ENCODE measurements at regions not wholly inside any gene's neighbourhood (a gene's known extent, or its start where the extent isn't known, plus 50 kb on each side); places are given as distances from the start of the nearest gene placed in this dataset.
A peak's percentile ranks its signal among the peaks of the same experiment; 100 is the strongest.
"Not testable (repeated sequence)": the region's sequence is repeated elsewhere in the genome, so short reads cannot be mapped to it uniquely, and the experiment has no call there.

DNA sequence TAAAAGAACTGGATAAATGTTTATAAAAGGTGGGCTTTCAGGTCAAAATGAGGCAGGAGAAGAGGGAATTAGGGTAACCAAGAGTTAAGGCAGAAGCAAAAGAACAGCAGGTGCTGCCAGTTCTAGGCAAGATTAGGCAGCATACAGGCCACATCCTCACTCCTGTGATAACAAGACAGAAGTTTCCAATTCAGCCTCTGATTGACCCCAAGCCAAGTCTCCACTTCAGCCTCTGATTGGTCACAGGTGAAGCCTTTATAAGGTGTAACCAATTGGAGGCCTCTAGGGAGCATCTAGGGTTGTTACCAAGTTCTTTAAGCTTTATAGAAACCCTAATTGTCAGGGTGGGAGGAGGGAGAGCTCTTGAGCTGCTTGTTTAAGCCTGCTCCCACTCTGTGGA, 160.8 kb downstream of the MATN1 start:
- no peak for DNase-seq

DNA sequence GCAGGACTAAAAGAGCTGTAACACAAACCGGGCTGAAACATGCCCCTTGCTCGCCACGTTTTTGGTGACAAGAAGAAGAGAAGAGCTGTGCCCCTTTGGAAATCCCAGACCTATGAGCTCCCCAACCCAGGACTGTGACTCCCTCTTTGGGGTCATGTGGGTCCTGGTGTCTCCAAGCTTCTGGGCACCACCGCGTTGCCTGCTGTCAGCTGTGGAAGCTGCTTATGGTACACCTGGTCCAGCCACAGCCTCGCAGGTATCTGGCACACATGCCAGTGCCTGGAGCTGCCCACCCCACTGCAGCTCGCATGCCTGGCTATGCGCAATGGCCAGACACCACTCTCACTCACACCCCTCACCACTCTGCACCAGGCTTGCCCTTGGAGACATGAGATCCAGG, 171.8 kb downstream of the MATN1 start:
- DNase-seq: no peak

DNA sequence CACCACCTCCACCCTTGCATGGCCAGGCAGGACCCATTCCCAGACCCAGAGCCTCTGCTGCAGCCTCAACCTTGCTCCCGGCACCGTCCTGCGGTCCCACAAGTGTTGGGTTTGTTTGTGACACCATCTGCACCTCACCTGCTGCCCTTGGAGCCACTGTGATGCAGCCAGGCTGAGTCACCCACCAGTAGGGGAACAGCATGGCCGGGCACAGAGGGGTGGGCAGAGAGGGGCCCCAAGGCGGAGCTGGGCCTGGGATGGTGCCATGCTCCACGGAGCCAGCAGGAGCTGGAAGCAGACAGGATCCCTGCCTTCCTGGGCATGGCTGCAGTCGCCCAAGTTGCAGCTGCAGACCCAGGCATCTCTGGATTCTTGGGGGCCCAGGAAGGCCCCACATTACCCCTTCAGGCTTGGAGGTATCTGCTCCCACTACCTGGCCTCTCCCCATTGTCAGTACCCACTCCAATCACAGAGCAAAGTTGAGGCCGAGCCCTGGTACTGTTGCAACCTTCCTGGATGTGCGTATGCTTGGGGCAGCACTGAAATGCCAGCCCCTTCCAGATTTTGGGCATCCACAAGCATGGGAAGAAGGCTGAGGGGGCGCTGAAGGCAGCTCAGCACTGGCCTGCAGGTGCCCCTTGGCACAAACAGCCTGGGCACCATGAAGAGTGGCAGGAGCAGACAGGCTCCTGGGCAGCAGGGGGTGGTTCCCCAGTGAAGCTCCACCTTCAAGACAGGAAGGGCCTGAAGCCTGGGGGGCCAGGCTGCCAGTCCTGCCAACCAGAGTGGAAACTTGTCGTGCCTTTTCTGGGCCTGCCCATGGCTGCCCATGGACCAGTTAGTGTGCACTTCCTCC, 172.8 kb downstream of the MATN1 start:
- no peak for DNase-seq

DNA sequence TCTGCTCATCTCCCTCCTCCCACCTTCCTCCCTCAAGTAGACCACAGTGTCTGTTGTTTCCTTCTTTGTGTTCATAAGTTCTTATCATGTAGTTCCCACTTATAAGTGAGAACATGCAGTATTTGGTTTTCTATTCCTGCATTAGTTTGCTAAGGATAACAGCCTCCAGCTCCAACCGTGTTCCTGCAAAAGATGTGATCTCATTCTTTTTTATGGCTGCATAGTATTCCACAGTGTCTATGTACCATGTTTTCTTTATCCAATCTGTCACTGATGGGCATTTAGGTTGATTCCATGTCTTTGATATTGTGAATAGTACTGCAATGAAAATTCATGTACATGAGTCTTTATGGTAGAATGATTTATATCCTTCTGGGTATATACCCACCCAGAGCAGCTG, 173.5 kb downstream of the MATN1 start:
- not testable (repeated sequence) for DNase-seq

DNA sequence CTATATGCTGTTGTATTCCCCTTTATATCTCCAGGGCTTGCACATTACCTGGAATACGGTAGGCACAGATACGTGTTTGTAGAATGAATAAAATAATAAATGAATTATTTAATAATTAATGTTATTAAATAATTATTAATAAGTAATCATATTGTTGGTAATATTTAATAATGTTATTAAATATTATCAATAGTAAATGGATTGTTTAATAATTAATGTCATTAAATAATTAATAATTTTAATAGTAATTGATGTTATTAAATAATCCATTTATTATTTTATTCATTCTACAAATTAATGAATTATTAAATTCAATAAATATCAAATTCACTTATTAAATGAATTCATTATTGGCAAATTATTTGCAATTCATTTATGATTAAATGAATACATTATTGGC, 175.1 kb downstream of the MATN1 start:
- no peak for DNase-seq

DNA sequence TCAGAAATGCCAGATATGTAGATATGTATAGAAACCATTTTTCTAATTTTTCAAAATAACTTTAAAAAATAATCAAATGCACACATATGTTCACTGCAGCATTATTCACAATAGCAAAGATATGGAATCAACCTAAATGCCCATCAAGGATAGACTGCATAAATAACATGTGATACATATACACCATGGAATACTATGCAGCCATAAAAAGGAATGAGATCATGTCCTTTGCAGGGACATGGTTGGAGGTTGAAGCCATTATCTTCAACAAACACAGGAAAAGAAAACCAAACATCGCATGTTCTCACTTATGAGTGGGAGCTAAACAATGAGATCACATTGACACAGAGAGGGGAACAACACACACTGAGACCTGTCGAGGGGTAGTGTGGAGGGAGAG, 176.1 kb downstream of the MATN1 start:
- DNase-seq: not testable (repeated sequence)

DNA sequence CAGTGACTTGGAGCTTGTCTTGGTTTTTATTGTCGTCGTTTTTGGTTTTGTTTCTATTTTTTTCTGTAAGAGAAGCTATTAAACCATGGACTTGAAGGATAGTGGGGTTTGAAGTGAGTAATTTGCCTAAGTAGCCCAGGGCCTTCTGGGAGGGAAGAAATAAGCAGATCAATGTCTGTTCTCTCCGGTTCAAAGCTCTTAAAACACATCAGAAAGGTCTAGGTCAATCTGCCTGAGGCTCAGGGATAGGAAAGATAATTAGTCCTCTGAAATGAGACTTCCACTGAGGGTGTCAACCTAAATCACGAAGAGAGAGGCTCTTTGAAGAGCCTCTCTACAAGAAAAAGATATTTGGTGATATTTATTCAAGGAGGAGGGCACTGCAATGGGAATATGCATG, 178.0 kb downstream of the MATN1 start:
- DNase-seq: no peak

DNA sequence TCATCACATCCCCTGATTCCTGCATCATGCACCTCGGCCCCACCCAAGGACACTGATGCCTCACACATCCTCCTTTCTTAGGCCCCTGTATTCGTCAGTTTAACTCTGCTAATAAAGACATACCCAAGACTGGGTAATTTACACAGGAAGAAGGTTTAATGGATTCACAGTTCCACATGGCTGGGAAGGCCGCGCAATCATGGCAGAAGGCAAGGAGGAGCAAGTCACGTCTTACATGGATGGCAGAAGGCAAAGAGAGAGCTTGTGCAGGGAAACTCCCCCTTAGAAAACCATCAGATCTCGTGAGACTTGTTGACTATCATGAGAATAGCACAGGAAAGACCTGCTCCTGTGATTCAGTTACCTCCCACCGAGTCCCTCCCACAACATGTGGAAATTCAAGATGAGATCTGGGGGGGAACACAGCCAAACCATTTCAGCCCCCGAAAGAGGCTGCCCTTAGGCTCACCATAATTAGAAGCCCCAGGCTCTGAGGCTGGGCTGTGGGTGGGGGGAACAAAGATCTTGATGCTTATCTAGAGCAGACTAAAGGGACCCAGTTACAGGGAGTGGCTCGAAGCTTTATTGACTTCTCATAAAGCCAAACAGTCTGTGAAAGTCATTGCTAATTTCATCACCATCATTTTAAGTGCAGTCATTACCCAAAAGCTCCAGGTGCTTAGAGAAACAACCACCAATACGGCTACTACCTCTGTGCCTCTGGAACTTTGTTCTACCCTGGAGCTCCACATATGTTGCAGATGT, 181.5 kb downstream of the MATN1 start:
- no peak for DNase-seq

DNA sequence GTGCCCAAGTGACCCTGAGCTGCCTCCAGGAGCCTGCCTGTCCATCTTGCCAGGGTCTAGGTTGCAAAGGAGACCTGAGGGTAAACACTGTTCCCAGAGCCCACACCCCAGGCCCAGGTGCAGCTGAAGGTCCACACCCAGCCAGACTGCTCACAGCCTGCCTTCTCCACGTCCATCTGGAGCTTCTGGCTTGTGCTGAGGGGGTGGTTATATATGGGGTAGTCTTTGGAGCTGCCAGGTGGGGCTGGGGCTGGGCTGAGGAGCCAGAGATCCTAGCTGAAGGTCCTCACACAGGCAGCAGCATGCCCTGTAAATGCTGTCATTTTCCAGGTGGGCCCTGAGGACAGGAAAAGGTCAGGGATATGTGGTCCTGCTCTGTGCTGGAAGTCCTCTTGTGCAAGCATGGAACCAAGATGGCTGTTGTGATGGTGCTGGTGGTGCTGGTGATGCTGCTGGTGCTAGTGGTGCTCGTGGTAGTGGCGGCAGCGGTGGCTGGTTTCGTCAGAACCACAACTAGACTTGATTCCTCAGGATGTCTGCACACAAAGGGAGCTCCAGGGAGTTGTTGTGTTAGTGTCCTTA, 182.7 kb downstream of the MATN1 start:
- no peak for DNase-seq

DNA sequence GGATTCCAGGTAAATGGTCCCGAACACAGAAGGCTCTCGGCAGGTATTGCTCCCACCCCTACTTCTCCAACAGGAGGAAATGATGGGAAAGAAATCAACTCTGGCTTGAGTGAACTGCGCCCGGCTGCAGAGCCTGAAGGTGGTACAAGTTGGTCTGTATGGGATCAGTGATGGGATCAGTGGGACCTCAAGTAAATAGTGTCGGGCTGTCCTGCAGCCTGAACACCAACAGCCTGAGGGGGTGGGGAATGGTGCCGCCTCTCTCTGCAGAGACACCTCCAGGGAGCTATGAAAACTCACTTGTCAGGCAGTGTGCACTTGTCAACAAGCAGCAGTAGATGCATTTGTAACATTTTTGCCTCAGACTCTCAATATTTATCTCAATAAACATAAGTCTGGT, 183.5 kb downstream of the MATN1 start:
- no peak for DNase-seq

DNA sequence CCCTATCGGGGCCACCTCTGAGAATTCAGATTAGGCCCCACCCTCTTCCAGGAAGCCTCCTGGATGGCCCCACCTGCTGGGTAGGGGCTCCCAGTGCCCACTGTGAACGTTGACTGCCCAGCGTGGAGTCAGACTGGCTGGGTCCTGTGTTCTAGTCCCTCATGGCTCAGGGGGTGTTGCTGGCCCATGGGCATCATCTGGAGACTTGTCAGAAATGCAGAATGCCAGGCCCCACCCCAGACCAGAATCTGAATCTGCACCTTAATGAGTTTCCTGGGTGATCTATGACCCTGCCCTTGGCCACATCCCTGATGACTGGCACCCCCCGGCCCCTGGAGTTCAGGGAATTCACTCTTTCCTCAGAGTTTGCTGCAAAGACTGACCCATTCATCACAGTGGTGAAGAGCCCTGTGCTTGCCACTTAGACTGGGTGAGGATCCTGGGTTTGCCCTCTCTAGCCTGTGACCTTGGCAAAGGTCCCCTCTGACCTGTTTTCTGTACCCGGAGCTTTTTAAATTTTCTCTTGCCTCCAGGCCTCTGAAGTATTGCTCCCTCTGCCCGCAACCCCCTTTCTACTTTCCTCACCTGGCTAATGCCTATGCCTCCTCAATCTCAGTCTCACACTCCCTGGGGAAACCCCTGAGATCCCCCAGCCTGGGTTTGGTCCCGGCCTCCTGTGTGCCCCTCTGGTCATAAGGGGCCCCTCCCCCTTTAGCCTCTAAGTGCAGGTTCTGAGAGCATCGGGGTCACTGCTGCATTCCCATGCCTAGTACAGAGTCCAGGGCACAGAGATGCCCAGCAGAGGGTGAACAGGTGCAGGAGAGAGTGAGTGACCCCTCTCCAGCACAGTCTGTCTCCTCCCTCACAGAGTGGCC, 184.2 kb downstream of the MATN1 start:
- no peak for DNase-seq

DNA sequence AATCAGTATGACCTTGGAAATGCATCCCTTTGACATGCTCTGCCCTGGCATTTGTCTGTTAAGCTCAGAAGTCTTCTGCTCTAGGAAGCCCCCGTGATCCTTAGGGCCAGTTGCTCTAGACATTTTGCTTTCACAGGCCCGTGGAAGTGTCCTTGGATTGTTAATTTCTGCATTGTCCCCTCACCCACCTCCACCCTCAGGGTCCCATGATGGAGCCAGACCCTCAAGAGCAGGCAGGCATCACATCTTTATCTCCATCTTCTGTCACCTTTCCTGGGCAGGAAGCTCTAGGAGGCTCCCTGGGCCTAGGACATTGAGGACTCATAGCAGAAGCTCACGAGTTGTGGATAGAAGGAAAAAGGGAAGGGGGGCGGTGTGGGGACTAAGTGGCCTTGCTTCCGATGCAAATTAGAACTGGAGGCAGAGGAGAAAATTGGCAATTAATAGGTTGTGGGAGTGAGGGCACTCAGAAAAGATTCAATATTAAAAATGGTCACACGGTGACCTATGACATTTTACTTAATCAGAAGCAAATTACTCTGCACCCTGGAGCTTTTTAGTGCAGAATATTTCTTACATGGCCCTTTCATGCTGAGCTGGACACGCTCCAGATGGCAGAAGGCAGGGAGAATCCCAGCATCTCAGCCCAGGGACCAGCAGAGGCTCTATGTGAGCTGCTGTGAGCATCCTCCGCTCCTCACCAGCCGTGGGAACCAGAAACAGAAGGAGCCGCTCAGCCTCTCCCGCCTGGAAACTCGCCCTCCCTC, 185.0 kb downstream of the MATN1 start:
- DNase-seq: no peak

DNA sequence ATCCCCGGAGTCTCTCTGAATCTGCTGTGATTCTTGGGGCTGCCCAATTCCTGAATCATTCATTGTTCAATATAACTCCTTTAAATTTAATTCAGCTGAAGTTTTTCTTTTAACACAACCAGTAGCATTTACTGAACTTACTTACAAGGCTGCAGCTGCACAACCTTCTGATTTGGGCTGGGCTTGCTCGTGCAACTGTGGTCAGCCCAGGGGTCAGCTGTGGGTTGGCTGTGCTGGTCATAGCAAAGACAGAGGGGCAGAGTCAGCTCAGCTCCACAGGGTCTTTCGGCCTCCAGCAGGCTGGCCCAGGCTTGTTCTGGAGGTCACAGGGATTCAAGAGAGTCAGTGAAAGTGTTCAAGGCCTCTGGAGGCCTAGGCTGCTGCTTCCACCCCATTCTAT, 186.1 kb downstream of the MATN1 start:
- DNase-seq: no peak

DNA sequence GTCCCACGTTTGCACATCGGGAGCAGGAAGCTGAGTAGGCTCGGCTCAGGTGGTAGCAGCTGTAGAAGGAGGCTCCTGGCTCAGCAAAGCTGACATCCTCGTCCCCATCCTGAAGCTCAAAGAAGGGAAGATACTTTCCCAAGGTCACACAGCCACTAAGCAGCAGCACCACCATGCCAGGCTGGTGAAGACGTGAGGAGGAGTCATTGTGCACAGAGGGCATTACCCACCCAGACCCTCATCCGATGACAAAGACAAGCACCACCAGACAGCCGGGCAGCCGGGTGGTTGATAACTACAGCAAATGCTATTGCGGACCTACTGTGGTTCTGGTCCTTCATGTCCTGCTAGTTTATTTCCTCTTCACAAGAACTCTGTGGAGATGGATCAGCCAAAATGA, 186.9 kb downstream of the MATN1 start:
- DNase-seq: no peak

DNA sequence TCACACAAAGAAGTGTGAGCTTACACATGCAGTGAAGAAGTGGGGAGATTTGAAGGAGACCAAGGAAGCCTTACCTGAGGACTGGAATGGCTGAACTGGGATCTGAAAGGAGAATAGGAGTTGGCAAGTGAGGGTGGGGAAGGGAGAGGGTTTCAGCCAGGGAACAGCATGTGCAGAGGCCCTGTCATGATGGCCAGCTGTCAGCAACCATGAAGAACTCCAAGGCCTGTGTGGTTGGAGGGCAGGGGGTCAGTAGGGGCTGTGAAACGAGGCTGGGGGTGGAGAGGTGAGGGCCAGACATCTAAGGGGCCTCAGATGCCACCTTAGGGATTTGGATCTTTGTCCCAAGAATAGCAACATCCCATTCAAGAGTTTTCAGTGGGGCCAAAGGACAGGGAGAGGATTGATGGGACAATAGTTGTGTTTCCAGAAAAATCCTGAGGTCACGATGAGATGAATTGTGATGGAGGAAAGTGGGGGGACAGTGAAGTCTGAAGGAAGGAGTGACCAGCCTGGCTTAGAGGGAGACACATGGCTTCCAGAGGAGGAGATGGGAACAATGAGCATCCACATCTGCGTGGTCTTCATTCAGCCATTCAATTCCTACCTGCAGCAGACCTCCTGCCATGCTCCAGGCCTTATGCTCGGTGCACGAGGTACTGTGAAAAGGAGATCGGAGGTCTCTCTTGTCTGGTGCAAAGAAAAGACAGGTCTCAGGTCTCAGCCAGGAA, 187.6 kb downstream of the MATN1 start:
- DNase-seq: no peak

DNA sequence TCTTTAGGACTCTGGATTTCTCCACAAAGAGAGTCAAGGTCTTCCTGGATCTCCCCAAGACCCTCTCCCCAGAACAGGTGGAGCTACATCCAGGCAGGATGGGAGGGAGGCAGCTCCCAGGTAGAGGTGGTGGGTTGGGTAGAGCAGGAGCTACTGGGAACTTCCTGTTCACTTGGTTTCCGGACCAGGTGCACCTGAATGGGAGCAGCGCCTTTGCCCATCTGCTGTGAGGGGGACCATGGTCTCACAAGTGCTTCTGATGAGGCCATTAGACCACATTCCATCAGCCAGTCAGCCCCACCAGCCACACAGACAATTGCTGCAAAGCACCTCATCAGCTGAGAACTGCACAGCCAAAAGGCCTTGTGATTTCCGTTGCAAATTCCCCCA, 188.8 kb downstream of the MATN1 start:
- DNase-seq: no peak

DNA sequence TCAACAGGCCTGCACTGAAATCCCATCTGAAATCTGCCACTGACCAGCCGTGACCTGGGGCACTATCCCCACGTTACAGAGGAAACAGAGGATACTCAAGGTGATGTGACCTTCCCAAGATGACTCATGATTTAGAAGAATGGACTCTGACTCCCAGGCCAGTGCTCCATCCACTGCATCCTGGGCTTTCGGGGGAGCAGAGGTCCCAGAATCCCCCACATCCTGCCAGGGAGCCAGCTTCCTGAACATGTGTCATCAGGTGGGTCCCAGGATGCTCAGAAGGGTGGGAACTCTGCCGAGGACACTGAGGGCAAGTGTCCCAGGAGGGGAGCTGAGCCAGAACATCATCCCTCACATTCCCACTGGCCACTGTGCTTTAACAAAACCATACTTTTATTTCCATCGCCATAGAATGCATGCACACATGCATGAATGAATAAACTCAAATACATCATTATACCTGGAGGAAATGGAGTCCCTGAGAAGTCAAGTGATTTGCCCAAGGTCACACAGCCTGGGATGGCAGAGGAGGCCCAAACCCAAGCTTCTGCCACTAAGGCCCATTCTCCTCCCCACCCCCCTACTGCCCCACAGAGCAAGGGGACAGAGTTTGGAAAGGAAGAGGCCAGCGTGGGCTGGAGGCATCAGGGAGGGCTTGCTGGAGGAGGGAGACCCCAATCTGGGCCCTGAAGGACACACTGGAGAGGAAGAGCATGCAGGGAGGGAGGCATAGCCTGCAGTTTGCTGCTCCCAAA, 189.4 kb downstream of the MATN1 start:
- no peak for DNase-seq

DNA sequence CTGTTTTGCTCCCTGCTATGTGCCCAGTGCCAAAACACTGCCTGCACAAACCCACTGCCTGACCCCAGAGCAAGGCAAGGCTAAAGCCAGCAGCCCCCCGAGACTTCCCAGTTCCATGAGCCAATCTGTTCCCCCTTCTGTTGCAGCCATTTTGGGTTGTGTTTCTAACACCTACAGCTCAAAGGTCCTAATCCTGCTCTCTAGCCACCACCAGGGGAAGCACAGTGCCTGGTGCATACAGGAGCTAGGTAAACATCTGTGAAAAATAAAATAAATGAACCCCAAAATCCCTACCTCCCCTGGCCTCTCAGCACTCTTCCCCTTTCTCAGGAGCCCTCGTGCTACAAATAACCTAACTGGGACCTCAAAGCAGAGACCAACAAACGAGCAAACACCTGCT, 190.2 kb downstream of the MATN1 start:
- DNase-seq: no peak

DNA sequence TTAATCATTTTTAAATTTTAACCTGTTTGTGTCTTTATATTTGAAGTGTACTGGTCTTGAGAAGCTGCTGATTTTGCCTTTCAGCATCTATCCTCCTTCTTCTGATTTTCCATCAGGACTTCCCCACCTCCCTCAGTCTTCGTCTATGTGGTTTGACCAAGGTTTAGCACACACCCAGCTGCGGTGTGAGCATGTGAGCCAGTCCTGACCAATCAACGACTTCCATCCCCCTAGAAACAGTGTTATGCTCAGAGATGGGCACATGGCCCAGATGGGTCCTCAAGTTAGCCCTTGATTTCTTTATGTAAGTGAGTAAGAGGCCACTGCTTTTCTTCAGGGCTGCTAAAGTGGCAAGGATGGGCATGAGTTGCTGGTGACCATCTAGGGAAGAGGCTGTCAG, 190.8 kb downstream of the MATN1 start:
- DNase-seq: no peak

DNA sequence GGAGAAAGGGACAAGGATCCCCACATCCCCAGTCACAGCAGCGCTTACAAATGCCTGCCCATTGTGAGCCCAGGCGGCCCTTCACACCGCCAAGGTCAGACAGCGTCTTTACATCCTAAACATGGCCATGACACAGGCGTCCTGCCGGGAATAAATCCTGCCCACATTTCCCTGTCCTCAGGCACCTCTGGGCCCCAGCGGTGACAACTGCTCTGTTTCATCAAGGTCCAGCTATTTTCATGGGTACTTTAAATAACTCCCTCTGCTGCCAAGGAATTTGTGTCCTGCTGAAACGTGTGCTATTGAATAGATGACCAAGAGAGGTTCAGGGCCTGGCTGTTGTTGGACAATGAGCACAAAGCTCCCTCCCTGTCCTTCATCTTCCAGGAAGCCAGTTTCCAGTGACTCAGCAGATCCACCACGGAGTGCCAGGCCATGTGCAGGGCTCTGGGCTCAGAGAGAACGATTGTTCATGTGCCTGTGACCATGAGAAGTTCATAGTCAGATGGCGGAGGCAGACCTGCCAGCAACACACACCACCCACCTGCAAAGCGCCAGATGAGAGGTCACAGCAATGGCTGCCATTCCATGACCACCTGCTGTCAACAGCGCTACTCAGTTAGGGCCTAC, 195.8 kb downstream of the MATN1 start:
- peak; percentile 21 for DNase-seq
